ENCODE measurements at regions not wholly inside any gene's neighbourhood (a gene's known extent, or its start where the extent isn't known, plus 50 kb on each side); places are given as distances from the start of the nearest gene placed in this dataset.

- Histone ChIP-seq H3K27ac (ENCODE audit: low read length) (no peak overlapping the region), H3K36me3 (ENCODE audit: control insufficient read depth, insufficient read depth, low read length) (no peaks in the 10 kb centered on the region; the same call in 1 of the 2 replicates), H3K4me3 (ENCODE audit: low read depth in 2 of 2, low read length in 2 of 2) (no peak overlapping the region), H3K9me3 (ENCODE audit: control insufficient read depth, insufficient read depth, low read depth, low read length) (no peaks in the 10 kb centered on the region), H3K27me3 (ENCODE audit: control insufficient read depth, insufficient read depth, low read length) (peaks cover 40% of the 10 kb centered on the region), H3K4me1 (ENCODE audit: control insufficient read depth, insufficient read depth, low read length) (no peaks in the 10 kb centered on the region)
- TF ChIP-seq SIN3A (IDR thresholded peaks at IDR 0.05; ENCODE audit: borderline replicate concordance, insufficient read depth, low read depth, low read length) (no peak), REST (IDR thresholded peaks at IDR 0.05; ENCODE audit: insufficient read depth in 1 of 2, low read depth in 2 of 2, low read length in 1 of 2) (no peak), POLR2AphosphoS5 (IDR thresholded peaks at IDR 0.05; ENCODE audit: low read depth, low read length) (no peak), CTCF (IDR thresholded peaks at IDR 0.05) (no peak), TCF7L2 (IDR thresholded peaks at IDR 0.05; ENCODE audit: low read depth, low read length) (no peak)
- ATAC-seq (no peak), DNase-seq (ENCODE audit: low read depth, low spot score) (no peak)
- POLR2A ChIA-PET = interaction anchor here (0.5 kb wide), 1 partner anchor 557 kb away, joined by 4 read pairs; no protein-coding TSS in a partner anchor
- intact Hi-C loops (cut with micrococcal nuclease; ENCODE audit: unreplicated experiment) (no loop called here), in situ Hi-C loops (cut with HindIII; ENCODE audit: low pct_unique_long_range_greater_than_20kb, low sequenced_read_pairs) (no loop called here)
- BruUV-seq (replicated peaks) = no TSS peak
- CTCF ChIA-PET = no interaction called here
Observed at GRCh38 chr17:79252886-79253285, 178.3 kb downstream of the ENGASE start.

GRCh38 chr17:79251824-79252223 is 177.2 kb downstream of the ENGASE start:
- H3K36me3 ChIP-seq (ENCODE audit: control insufficient read depth, insufficient read depth, low read length) = no peaks in the 10 kb centered on the region; the same call in 1 of the 2 replicates
- BruUV-seq (replicated peaks) = no TSS peak
- DNase-seq (ENCODE audit: low read depth, low spot score) (no peak), ATAC-seq (no peak)
- in situ Hi-C loops (cut with HindIII; ENCODE audit: low pct_unique_long_range_greater_than_20kb, low sequenced_read_pairs) = no loop called here
- CTCF ChIA-PET = no interaction called here
- POLR2A ChIA-PET = interaction anchor here (0.5 kb wide), 1 partner anchor 149 kb away, joined by 3 read pairs; no protein-coding TSS in a partner anchor
- intact Hi-C loops (cut with micrococcal nuclease; ENCODE audit: unreplicated experiment) = no loop called here
- peaks cover 38% of the 10 kb centered on the region for H3K27me3 ChIP-seq (ENCODE audit: control insufficient read depth, insufficient read depth, low read length)
- no peak overlapping the region for H3K4me3 ChIP-seq (ENCODE audit: low read depth in 2 of 2, low read length in 2 of 2)
- TF ChIP-seq SIN3A (IDR thresholded peaks at IDR 0.05; ENCODE audit: borderline replicate concordance, insufficient read depth, low read depth, low read length) = no peak
- TF ChIP-seq POLR2AphosphoS5 (IDR thresholded peaks at IDR 0.05; ENCODE audit: low read depth, low read length) = no peak
- no peak for TF ChIP-seq CTCF (IDR thresholded peaks at IDR 0.05)
- no peak for TF ChIP-seq TCF7L2 (IDR thresholded peaks at IDR 0.05; ENCODE audit: low read depth, low read length)
- no peak for TF ChIP-seq REST (IDR thresholded peaks at IDR 0.05; ENCODE audit: insufficient read depth in 1 of 2, low read depth in 2 of 2, low read length in 1 of 2)
- no peaks in the 10 kb centered on the region for H3K4me1 ChIP-seq (ENCODE audit: control insufficient read depth, insufficient read depth, low read length)
- no peaks in the 10 kb centered on the region for H3K9me3 ChIP-seq (ENCODE audit: control insufficient read depth, insufficient read depth, low read depth, low read length)
- H3K27ac ChIP-seq (ENCODE audit: low read length) = no peak overlapping the region
